ENCODE measurements at regions not wholly inside any gene's neighbourhood (a gene's known extent, or its start where the extent isn't known, plus 50 kb on each side); places are given as distances from the start of the nearest gene placed in this dataset.

GRCh38 chr13:74305876-74306275 is 171.7 kb upstream of the KLF12 start:
- DNase-seq (ENCODE audit: extremely low read depth, low read depth) = no peak
- TF ChIP-seq, protein P1, sequence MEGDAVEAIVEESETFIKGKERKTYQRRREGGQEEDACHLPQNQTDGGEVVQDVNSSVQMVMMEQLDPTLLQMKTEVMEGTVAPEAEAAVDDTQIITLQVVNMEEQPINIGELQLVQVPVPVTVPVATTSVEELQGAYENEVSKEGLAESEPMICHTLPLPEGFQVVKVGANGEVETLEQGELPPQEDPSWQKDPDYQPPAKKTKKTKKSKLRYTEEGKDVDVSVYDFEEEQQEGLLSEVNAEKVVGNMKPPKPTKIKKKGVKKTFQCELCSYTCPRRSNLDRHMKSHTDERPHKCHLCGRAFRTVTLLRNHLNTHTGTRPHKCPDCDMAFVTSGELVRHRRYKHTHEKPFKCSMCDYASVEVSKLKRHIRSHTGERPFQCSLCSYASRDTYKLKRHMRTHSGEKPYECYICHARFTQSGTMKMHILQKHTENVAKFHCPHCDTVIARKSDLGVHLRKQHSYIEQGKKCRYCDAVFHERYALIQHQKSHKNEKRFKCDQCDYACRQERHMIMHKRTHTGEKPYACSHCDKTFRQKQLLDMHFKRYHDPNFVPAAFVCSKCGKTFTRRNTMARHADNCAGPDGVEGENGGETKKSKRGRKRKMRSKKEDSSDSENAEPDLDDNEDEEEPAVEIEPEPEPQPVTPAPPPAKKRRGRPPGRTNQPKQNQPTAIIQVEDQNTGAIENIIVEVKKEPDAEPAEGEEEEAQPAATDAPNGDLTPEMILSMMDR (IDR thresholded peaks at IDR 0.05; ENCODE audit: low read depth, low read length) = no peak

DNA sequence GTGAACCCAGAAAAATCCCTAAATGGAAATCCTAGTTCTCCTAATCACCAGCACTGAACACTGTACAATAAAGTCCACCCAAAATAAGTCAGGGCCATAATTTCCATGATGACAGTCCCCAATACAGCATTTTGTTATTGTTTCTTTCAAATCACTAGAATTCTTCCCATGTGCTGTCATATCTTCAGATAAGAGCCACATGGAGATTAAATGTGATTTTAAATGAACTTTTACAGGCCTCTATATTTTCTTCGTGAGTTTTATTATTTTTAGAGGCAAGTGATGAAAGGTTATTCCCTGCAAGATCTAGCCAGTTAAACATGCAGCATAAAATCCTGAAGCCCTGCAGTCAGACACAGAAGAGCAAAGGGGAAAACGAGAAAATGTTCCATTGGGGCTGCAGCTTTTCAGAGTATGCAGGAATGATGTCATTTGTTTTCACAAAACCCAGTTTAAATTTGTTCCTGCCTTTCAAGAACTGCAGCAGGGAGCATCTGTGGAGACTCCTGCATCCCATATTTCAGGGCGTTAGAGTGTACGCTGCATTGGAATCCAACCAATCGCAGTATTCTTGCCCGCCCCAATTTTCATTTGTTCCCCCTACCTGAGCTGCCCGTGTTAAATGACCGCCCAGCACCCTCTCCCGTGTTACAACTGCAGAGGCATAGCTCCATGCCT is 167.2 kb upstream of the KLF12 start:
- no peak for DNase-seq (ENCODE audit: extremely low read depth, low read depth)
- TF ChIP-seq, protein P1 (IDR thresholded peaks at IDR 0.05; ENCODE audit: low read depth, low read length) = no peak

GRCh38 chr13:74300162-74300561 is 166.0 kb upstream of the KLF12 start:
- no peak for DNase-seq (ENCODE audit: extremely low read depth, low read depth)
- TF ChIP-seq, protein P1 (IDR thresholded peaks at IDR 0.05; ENCODE audit: low read depth, low read length) = no peak

- TF ChIP-seq, protein P1 (IDR thresholded peaks at IDR 0.05; ENCODE audit: low read depth, low read length) = no peak
- DNase-seq (ENCODE audit: extremely low read depth, low read depth) = no peak
Measured at GRCh38 chr13:74299721-74300120, 165.5 kb upstream of the KLF12 start.

DNA sequence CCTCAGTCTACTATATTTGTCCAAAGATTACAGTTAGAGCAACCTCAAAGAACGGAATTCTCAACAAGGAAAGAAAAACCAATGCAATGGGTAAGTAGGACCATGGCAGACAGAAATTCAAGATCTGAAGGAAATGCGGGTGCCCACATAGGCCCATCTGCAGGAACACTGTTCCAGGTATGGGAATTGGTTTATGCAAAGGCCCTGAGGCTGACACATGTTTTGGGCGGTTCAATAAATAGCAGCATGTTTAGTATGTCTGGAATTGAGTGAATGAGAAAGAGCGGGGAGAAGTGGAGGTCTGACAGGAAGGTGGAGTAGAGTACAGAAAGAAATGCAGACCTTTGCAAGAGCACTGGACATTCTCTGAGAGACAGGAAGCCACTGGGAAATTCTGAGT is 164.7 kb upstream of the KLF12 start:
- DNase-seq (ENCODE audit: extremely low read depth, low read depth) = no peak
- TF ChIP-seq, protein P1 (IDR thresholded peaks at IDR 0.05; ENCODE audit: low read depth, low read length) = no peak

DNA sequence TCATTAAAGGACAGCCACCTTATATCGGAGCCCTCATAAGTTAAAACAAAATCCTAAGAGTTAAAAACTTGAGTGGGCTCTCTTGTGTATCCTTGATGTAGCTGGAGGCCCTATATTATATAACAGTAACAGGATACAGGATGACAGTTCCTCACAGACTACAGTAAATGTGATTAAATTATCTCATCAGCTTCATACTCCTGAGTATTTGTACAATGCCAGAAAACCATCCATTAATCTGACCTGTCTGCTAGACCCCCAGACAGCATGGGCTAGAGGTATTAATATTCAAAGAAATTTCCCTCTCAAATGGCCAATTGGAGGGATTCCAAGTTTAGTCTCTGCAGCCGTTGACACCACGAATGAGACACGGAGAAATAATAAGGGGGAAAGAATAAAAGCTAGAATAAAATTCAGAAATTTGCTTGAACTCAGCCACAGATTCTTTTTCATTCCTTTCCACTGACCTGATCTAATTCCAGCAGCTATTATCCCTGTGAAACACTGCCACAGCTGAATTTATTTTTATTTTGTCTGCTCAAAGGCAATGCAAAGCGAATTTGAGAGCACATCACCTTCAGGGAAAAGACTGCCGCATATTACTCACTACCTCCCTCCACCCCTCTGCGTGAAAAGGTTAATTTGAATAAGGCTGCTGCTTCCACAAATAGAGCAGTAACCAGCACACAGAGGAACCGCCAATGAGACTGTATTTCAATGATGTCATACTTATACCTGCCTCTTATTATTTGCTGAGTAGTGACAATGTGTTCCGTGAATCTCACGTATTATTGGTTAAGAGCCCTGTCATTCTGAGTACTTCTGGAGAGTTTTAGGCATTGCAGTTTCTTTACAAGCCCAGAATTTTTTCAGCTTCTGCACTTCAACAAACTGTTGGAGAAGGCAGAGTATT is 155.9 kb upstream of the KLF12 start:
- DNase-seq (ENCODE audit: extremely low read depth, low read depth) = peak; percentile 39
- TF ChIP-seq, protein P1 (IDR thresholded peaks at IDR 0.05; ENCODE audit: low read depth, low read length) = no peak

DNA sequence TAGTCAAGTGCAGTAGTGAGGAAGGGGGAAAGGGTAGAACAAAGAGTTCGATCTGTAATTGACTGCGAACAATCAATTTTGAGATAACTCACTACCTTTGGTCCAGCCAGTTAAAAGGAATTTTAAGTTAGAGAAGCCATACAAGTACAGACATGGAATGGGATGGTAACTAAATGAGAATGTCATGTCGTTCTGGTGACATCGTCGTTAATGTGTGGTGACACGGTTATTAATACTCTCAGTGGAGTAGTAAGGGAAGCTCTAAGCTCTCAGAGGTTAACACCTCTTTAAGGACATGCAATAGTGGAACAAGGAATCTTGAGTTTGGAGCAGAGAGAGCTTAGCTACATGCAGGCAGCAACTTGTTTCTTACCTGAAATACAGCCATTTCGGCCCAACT is 154.9 kb upstream of the KLF12 start:
- TF ChIP-seq, protein P1 (IDR thresholded peaks at IDR 0.05; ENCODE audit: low read depth, low read length) = no peak
- no peak for DNase-seq (ENCODE audit: extremely low read depth, low read depth)

All from AG09319 (cell line).